IMR-90 (cell line): ENCODE measurements at regions not wholly inside any gene's neighbourhood (a gene's known extent, or its start where the extent isn't known, plus 50 kb on each side); places are given as distances from the start of the nearest gene placed in this dataset.

Experiments
- ATAC-seq: fragments of 200-7000 bp; cut with Tn5 transposase; 2 replicates; pipeline ENCODE4 v1.9.1; 2020; ENCODE audit warnings: low read depth, mild to moderate bottlenecking, moderate library complexity
- BruUV-seq: library from RNA; stranded (reverse); fragments of 400-500 nt; replicated peaks from 2 replicates; lab custom pipeline; 2021; lab: Mats Ljungman, UMichigan
- CTCF ChIA-PET: fragments of 300-600 bp; formaldehyde crosslinking; extraction: SDS; loops from one replicate; lab custom pipeline; 2021; ENCODE audit warnings: antibody characterized with exemption; lab: Yijun Ruan, JAX
- POLR2A ChIA-PET: fragments of 300-600 bp; sonication (Branson Sonifier 250); formaldehyde crosslinking; loops from one replicate; lab custom pipeline; 2022; ENCODE audit warnings: antibody characterized with exemption; ENCODE audit not compliant: unreplicated experiment; lab: Charles Lee
- DNase-seq: peaks from one replicate; pipeline ENCODE4 v3.0.0; 2013
- H2AFZ ChIP-seq: replicated peaks from 2 replicates; pipeline ENCODE3; 2013; ENCODE audit warnings: low read length, mild to moderate bottlenecking; ENCODE audit not compliant: poor library complexity
- H2AK5ac ChIP-seq: 2 replicates; pipeline ENCODE4 v1.6.1; 2013; ENCODE audit warnings: low read depth, low read length, inconsistent platforms
- H2AK9ac ChIP-seq: replicated peaks from 2 replicates; pipeline ENCODE3; 2013; ENCODE audit warnings: mild to moderate bottlenecking, low read depth, low read length, moderate library complexity; ENCODE audit not compliant: poor library complexity
- H2BK120ac ChIP-seq: 2 replicates; pipeline ENCODE4 v1.6.1; 2013; ENCODE audit warnings: low read depth, low read length, inconsistent platforms
- H2BK15ac ChIP-seq: 3 replicates; pipeline ENCODE4 v1.6.1; 2013; ENCODE audit warnings: low read depth, low read length, inconsistent platforms
- H2BK20ac ChIP-seq: 2 replicates; pipeline ENCODE4 v1.6.1; 2013; ENCODE audit warnings: low read depth, mild to moderate bottlenecking, inconsistent platforms, low read length, moderate library complexity
- H2BK5ac ChIP-seq: 2 replicates; pipeline ENCODE4 v1.6.1; 2013; ENCODE audit warnings: mild to moderate bottlenecking, low read depth, low read length, inconsistent platforms; ENCODE audit not compliant: poor library complexity, severe bottlenecking
- H3K14ac ChIP-seq: replicated peaks from 2 replicates; pipeline ENCODE4 v1.6.1; 2013; ENCODE audit warnings: low read depth, low read length, inconsistent platforms
- H3K18ac ChIP-seq: 2 replicates; pipeline ENCODE4 v1.6.1; 2013; ENCODE audit warnings: low read depth, low read length, control low read depth
- H3K23ac ChIP-seq: 2 replicates; pipeline ENCODE4 v1.6.1; 2013; ENCODE audit warnings: low read depth, low read length, inconsistent platforms
- H3K27ac ChIP-seq: 2 replicates; pipeline ENCODE4 v1.5.1; 2013; ENCODE audit warnings: mild to moderate bottlenecking, control low read depth, low read length; ENCODE audit not compliant: insufficient read depth
- H3K27me3 ChIP-seq: 2 replicates; pipeline ENCODE4 v1.6.1; 2013; ENCODE audit warnings: low read length; ENCODE audit not compliant: control insufficient read depth, insufficient read depth
- H3K36me3 ChIP-seq: 2 replicates; pipeline ENCODE4 v1.6.1; 2013; ENCODE audit warnings: low read length, mixed read lengths; ENCODE audit not compliant: control insufficient read depth, insufficient read depth
- H3K4ac ChIP-seq: 2 replicates; pipeline ENCODE4 v1.6.1; 2013; ENCODE audit warnings: low read depth, low read length, inconsistent platforms
- H3K4me1 ChIP-seq: 2 replicates; pipeline ENCODE4 v1.6.1; 2013; ENCODE audit warnings: low read length, mixed read lengths; ENCODE audit not compliant: control insufficient read depth, insufficient read depth
- H3K4me2 ChIP-seq: 2 replicates; pipeline ENCODE4 v1.6.1; 2013; ENCODE audit warnings: low read depth, mild to moderate bottlenecking, control low read depth, low read length, moderate library complexity
- H3K4me3 ChIP-seq: 2 replicates; pipeline ENCODE4 v1.5.1; 2013; ENCODE audit warnings: low read depth, mild to moderate bottlenecking, control low read depth, low read length, moderate library complexity; ENCODE audit not compliant: insufficient read depth
- H3K56ac ChIP-seq: 2 replicates; pipeline ENCODE4 v1.6.1; 2013; ENCODE audit warnings: low read length, inconsistent platforms; ENCODE audit not compliant: insufficient read depth; ENCODE audit errors: extremely low read depth
- H3K79me1 ChIP-seq, 2 experiments: 2 replicates each; pipeline ENCODE4 v1.6.1; 2013; ENCODE audit warnings: low read length in 2 of 2, inconsistent platforms in 1 of 2, low read depth in 1 of 2
- H3K9ac ChIP-seq: 2 replicates; pipeline ENCODE4 v1.6.1; 2013; ENCODE audit warnings: low read depth, low read length, control low read depth
- H3K9me1 ChIP-seq: 2 replicates; pipeline ENCODE4 v1.6.1; 2013; ENCODE audit warnings: low read length, inconsistent platforms; ENCODE audit not compliant: insufficient read depth
- H3K9me3 ChIP-seq: 2 replicates; pipeline ENCODE4 v1.6.1; 2013; ENCODE audit warnings: low read length; ENCODE audit not compliant: control insufficient read depth, insufficient read depth
- H4K20me1 ChIP-seq: 2 replicates; pipeline ENCODE4 v1.6.1; 2013; ENCODE audit warnings: low read length, inconsistent platforms; ENCODE audit not compliant: insufficient read depth
- H4K5ac ChIP-seq: 2 replicates; pipeline ENCODE4 v1.6.1; 2013; ENCODE audit warnings: mild to moderate bottlenecking, low read depth, low read length, control low read depth
- H4K8ac ChIP-seq, 2 experiments: 2 replicates each; pipeline ENCODE4 v1.6.1; 2013; ENCODE audit warnings: low read depth in 2 of 2, low read length in 2 of 2, control low read depth in 1 of 2, inconsistent platforms in 1 of 2
- H4K91ac ChIP-seq: 2 replicates; pipeline ENCODE4 v1.6.1; 2013; ENCODE audit warnings: low read depth, low read length, inconsistent platforms; ENCODE audit not compliant: insufficient read depth
- CEBPB ChIP-seq: IDR thresholded peaks from 2 replicates; pipeline ENCODE4 v1.6.1; 2012; ENCODE audit warnings: low read depth, low read length, improper control_type of control experiment
- ELK1 ChIP-seq: fragments of 150-350 bp; IDR thresholded peaks from 2 replicates; pipeline ENCODE4 v1.6.1; 2016; ENCODE audit warnings: low read depth, mild to moderate bottlenecking, low read length, moderate library complexity, borderline replicate concordance
- FOS ChIP-seq: fragments of 150-350 bp; IDR thresholded peaks from 2 replicates; pipeline ENCODE4 v1.6.1; 2016; ENCODE audit warnings: low read depth, low read length
- MAZ ChIP-seq: IDR thresholded peaks from 2 replicates; pipeline ENCODE4 v1.6.1; 2012; ENCODE audit warnings: low read depth, mild to moderate bottlenecking, low read length, improper control_type of control experiment, moderate library complexity, borderline replicate concordance
- MXI1 ChIP-seq: IDR thresholded peaks from 2 replicates; pipeline ENCODE4 v1.6.1; 2012; ENCODE audit warnings: low read depth, mild to moderate bottlenecking, low read length, moderate library complexity, borderline replicate concordance
- NFE2L2 ChIP-seq: fragments of 150-350 bp; IDR thresholded peaks from 2 replicates; pipeline ENCODE4 v1.6.1; 2016; ENCODE audit warnings: low read depth, mild to moderate bottlenecking, low read length
- POLR2A ChIP-seq: IDR thresholded peaks from 2 replicates; pipeline ENCODE4 v1.6.1; 2012; ENCODE audit warnings: mild to moderate bottlenecking, low read depth, low read length
- RAD21 ChIP-seq: IDR thresholded peaks from 2 replicates; pipeline ENCODE4 v1.6.1; 2012; ENCODE audit warnings: low read length, improper control_type of control experiment
- RCOR1 ChIP-seq: IDR thresholded peaks from 2 replicates; pipeline ENCODE4 v1.6.1; 2012; ENCODE audit warnings: mild to moderate bottlenecking, low read length, improper control_type of control experiment; ENCODE audit not compliant: insufficient replicate concordance
- RFX5 ChIP-seq: IDR thresholded peaks from 2 replicates; pipeline ENCODE4 v1.8.0; 2012; ENCODE audit warnings: low read depth, mild to moderate bottlenecking, low read length, moderate library complexity
- SMC3 ChIP-seq: fragments of 150-350 bp; IDR thresholded peaks from 2 replicates; pipeline ENCODE4 v1.6.1; 2016; ENCODE audit warnings: low read depth, mild to moderate bottlenecking, antibody characterized with exemption, low read length, moderate library complexity
- USF2 ChIP-seq: fragments of 150-350 bp; IDR thresholded peaks from 2 replicates; pipeline ENCODE4 v1.6.1; 2017; ENCODE audit warnings: mild to moderate bottlenecking, antibody characterized with exemption, low read length, low read depth
- WGBS, 2 experiments: methylation state at CpG; one replicate each; pipeline versions ENCODE4 v1.1.5 to v1.1.7; 2013; ENCODE audit warnings: missing lambda C conversion rate in 2 of 2; ENCODE audit not compliant: insufficient read length in 1 of 2; ENCODE audit errors: extremely low coverage in 2 of 2; 5-methylcytosine and 5-hydroxymethylcytosine counted together
- dilution Hi-C: fragments of 300-500 bp; cut with HindIII; formaldehyde crosslinking; loops from one replicate; pipeline ENCODE4 v1.14.3; 2018; ENCODE audit warnings: low sequenced_read_pairs; ENCODE audit not compliant: unreplicated experiment
- in situ Hi-C: fragments of 300-500 bp; cut with MboI; formaldehyde crosslinking; loops from 3 replicates; pipeline ENCODE4 v1.14.3; 2019; ENCODE audit warnings: low sequenced_read_pairs, inconsistent platforms, mixed read lengths
- intact Hi-C: fragments of 100-400 bp; cut with micrococcal nuclease; formaldehyde crosslinking; loops from 2 replicates; pipeline ENCODE4 v1.10.0; 2022
- TF ChIP-seq, protein P1 (sequence below): conservative IDR thresholded peaks from 2 replicates; pipeline ENCODE4 v1.5.1; 2012; ENCODE audit warnings: mild to moderate bottlenecking, low read depth, low read length, improper control_type of control experiment

DNA sequence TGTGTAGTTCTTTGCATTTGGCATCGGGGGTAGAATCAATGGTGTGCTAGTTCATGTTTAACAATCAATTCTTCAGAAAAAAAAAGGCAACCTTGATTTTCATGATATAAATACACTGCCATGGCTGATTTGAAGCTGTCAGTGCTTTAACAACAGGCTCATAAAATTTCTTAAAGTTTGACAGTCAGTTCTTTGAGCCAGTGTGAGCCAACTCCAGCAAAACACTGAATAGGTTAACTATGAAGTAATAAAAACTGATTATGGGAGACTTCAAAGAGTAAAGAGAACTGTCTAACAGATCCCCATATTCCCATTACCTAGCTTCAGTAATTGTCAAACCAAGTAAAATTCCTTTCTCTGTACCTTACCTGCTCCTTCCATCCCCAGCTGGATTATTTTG is 241.7 kb upstream of the SUCLG2 start:
- H3K36me3 ChIP-seq, result no peaks in the 10 kb centered on the region
- CTCF ChIA-PET, result interaction anchor here (0.7 kb wide), 1 partner anchor 282 kb away, joined by 8 read pairs; no protein-coding TSS in a partner anchor

More for the DNA sequence above, 241.7 kb upstream of the SUCLG2 start:
- no peak overlapping the region for H4K8ac ChIP-seq
- H2BK20ac ChIP-seq, result no peak overlapping the region
- H3K4me3 ChIP-seq, result no peak overlapping the region
- no CpG with 5 or more reads among the region's 1 CpG for whole genome bisulfite sequencing, 2 experiments
- H3K27me3 ChIP-seq, result no peaks in the 10 kb centered on the region
- no peak overlapping the region for H3K14ac ChIP-seq
- BruUV-seq, result no TSS peak
- H3K4me1 ChIP-seq, result no peaks in the 10 kb centered on the region
- H3K4me2 ChIP-seq, result no peak overlapping the region
- ATAC-seq, result no peak
- intact Hi-C loops (no loop called here), in situ Hi-C loops (no loop called here), dilution Hi-C loops (no loop called here)
- no peak overlapping the region for H2BK5ac ChIP-seq
- H3K27ac ChIP-seq, result no peak overlapping the region
- H2BK120ac ChIP-seq, result no peak overlapping the region
- DNase-seq, result no peak
- H3K9ac ChIP-seq, result no peak overlapping the region
- no peaks in the 10 kb centered on the region for H4K20me1 ChIP-seq
- POLR2A ChIA-PET, result no interaction called here
- no peak overlapping the region for H3K4ac ChIP-seq
- no peak overlapping the region for H4K5ac ChIP-seq
- no peaks in the 10 kb centered on the region for H3K9me1 ChIP-seq
- H3K9me3 ChIP-seq, result no peaks in the 10 kb centered on the region
- H3K18ac ChIP-seq, result no peak overlapping the region
- no peak overlapping the region for H3K56ac ChIP-seq
- TF ChIP-seq NFE2L2 (no peak), SMC3 (no peak), POLR2A (no peak), ELK1 (no peak), MXI1 (no peak), CEBPB (no peak), RAD21 (no peak), RCOR1 (no peak), FOS (no peak), USF2 (no peak), MAZ (no peak), RFX5 (no peak)
- TF ChIP-seq, protein P1, sequence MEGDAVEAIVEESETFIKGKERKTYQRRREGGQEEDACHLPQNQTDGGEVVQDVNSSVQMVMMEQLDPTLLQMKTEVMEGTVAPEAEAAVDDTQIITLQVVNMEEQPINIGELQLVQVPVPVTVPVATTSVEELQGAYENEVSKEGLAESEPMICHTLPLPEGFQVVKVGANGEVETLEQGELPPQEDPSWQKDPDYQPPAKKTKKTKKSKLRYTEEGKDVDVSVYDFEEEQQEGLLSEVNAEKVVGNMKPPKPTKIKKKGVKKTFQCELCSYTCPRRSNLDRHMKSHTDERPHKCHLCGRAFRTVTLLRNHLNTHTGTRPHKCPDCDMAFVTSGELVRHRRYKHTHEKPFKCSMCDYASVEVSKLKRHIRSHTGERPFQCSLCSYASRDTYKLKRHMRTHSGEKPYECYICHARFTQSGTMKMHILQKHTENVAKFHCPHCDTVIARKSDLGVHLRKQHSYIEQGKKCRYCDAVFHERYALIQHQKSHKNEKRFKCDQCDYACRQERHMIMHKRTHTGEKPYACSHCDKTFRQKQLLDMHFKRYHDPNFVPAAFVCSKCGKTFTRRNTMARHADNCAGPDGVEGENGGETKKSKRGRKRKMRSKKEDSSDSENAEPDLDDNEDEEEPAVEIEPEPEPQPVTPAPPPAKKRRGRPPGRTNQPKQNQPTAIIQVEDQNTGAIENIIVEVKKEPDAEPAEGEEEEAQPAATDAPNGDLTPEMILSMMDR, result no peak
- H4K91ac ChIP-seq, result no peak overlapping the region
- no peak overlapping the region for H2AFZ ChIP-seq
- H2BK15ac ChIP-seq, result no peak overlapping the region
- no peak overlapping the region for H2AK5ac ChIP-seq
- H3K23ac ChIP-seq, result no peak overlapping the region
- no peak overlapping the region for H2AK9ac ChIP-seq
- H3K79me1 ChIP-seq, result no peaks in the 10 kb centered on the region
